ENCODE measurements at regions not wholly inside any gene's neighbourhood (a gene's known extent, or its start where the extent isn't known, plus 50 kb on each side); places are given as distances from the start of the nearest gene placed in this dataset.

DNA sequence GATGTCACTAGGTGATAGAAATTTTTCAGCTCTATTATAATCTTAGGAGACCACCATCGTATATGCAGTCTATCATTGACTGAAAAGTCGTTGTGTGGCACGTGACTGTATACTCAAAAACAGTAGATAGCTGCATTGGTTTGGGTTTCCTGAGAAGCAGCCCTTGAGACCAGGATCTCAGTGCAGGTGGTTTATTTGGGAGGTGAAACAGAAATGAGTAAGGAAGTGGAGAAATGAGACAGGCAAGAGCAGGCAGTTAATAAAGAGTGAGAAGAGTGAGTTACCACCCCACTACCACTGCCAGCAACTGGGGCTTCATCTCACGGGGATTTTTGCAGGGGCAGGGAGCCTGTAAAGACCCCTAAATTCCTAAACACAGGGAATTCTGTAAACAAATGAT is 221.0 kb downstream of the SHQ1 start:
- peak in 1 of 9 donors; percentile 43 for DNase-seq (ENCODE audit: low read depth in 6 of 9, low spot score in 9 of 9)
- Histone ChIP-seq H3K4me3 (ENCODE audit: low read length in 2 of 2) (no peak overlapping the region), H3K9me3 (ENCODE audit: control insufficient read depth in 2 of 2, insufficient read depth in 1 of 2, low read length in 1 of 2) (peaks cover 0 to 4% of the 10 kb centered on the region in 2 donors), H3K27me3 (ENCODE audit: control insufficient read depth in 2 of 2, insufficient read depth in 1 of 2, low read length in 1 of 2) (no peaks in the 10 kb centered on the region), H3K4me1 (ENCODE audit: control insufficient read depth in 2 of 2, insufficient read depth in 2 of 2, low read length in 2 of 2) (peaks cover 6 to 22% of the 10 kb centered on the region in 2 donors), H3K36me3 (ENCODE audit: control insufficient read depth in 2 of 2, insufficient read depth in 2 of 2, low read length in 1 of 2) (no peaks in the 10 kb centered on the region), H3K27ac (ENCODE audit: low read depth in 1 of 2, low read length in 1 of 2) (peak overlapping the region in 1 of 2 donors; percentile 41)
- 14% methylated on average over 4 of the region's 4 CpGs for WGBS

DNA sequence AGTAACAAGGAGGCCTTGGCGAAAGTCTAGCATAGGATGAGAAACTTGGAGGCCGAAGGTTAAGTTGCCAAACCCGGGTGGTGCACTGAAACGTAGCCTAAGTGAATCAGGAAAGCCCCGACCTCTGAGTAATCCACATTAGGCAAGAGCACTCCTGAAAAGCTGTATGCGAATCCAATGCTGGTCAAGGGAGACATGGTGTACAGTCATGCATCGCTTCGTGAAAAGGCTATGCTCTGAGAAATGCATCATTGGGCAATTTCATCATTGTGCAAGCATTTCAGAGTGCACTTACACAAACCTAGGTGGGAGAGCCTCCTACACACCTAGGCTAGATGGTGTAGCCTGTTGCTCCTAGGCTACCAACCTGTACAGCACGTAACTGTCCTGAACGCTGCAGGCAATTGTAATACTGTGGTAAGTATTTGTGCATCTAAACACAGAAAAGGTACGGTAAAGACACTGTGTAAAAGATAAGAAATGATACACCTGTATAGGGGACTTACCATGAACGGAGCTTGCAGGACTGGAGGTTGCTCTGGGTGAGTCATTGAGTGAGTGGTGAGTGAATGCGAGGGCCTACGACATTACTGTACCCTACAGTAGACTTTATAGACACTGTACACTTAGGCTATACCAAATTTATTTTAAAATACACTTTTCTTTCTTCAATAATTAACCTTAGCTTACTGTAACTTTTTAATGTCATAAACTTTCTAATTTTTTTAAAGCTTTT is 222.5 kb downstream of the SHQ1 start:
- no peak overlapping the region for H3K27ac ChIP-seq (ENCODE audit: low read depth in 1 of 2, low read length in 1 of 2)
- peaks cover 6 to 22% of the 10 kb centered on the region in 2 donors for H3K4me1 ChIP-seq (ENCODE audit: control insufficient read depth in 2 of 2, insufficient read depth in 2 of 2, low read length in 2 of 2)
- 96% methylated on average over 14 of the region's 14 CpGs for WGBS

DNA sequence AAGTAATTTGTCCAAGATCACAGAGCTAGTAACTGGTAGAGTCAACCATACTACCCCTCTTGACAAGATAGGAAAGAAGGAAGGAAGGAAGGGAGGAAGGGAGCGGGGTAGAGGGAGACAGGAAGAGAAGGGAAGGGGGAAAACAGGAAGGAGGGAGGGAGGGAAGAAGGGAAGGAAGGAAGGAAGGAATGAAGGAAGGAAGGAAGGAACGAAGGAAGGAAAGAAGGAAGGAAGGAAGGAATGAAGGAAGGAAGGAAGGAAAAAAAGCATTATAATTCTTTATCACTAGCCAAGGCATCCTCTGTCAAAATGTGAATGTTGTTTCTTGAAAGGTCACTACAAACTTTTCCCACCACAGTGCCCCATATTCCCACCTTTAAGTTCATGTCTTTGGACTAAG is 223.6 kb downstream of the SHQ1 start:
- H3K36me3 ChIP-seq (ENCODE audit: control insufficient read depth in 2 of 2, insufficient read depth in 2 of 2, low read length in 1 of 2), result no peaks in the 10 kb centered on the region
- H3K9me3 ChIP-seq (ENCODE audit: control insufficient read depth in 2 of 2, insufficient read depth in 1 of 2, low read length in 1 of 2), result peaks cover 0 to 4% of the 10 kb centered on the region in 2 donors
- H3K4me1 ChIP-seq (ENCODE audit: control insufficient read depth in 2 of 2, insufficient read depth in 2 of 2, low read length in 2 of 2), result peaks cover 6 to 16% of the 10 kb centered on the region in 2 donors
- H3K4me3 ChIP-seq (ENCODE audit: low read length in 2 of 2), result no peak overlapping the region
- 98% methylated on average over 2 of the region's 2 CpGs for WGBS
- no peak overlapping the region for H3K27ac ChIP-seq (ENCODE audit: low read depth in 1 of 2, low read length in 1 of 2)
- H3K27me3 ChIP-seq (ENCODE audit: control insufficient read depth in 2 of 2, insufficient read depth in 1 of 2, low read length in 1 of 2), result no peaks in the 10 kb centered on the region
- no peak for DNase-seq (ENCODE audit: low read depth in 6 of 9, low spot score in 9 of 9)

More for the DNA sequence above, 222.5 kb downstream of the SHQ1 start:
- Histone ChIP-seq H3K9me3 (ENCODE audit: control insufficient read depth in 2 of 2, insufficient read depth in 1 of 2, low read length in 1 of 2) (peaks cover 0 to 4% of the 10 kb centered on the region in 2 donors), H3K36me3 (ENCODE audit: control insufficient read depth in 2 of 2, insufficient read depth in 2 of 2, low read length in 1 of 2) (no peaks in the 10 kb centered on the region), H3K4me3 (ENCODE audit: low read length in 2 of 2) (no peak overlapping the region), H3K27me3 (ENCODE audit: control insufficient read depth in 2 of 2, insufficient read depth in 1 of 2, low read length in 1 of 2) (no peaks in the 10 kb centered on the region)
- DNase-seq (ENCODE audit: low read depth in 6 of 9, low spot score in 9 of 9), result no peak

DNA sequence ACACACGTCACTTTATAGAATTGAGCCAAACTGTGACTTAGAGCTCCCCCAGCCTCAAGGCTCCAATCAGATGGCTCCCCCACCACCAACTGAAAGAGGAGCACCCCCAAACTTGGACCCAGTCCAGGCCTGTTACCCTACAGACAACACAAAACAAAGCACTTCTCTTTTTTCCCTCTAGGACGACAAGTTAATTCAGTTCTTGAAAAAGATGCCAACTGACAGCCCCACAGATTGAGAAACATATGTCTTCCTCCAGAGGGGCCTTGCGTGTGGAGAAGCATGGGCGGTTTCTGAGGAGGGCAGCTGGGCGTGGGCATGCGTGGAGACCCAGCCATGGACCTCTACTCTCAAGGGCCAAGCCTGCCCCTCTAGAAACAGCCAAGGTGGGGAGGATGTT is 229.5 kb downstream of the SHQ1 start:
- H3K4me3 ChIP-seq (ENCODE audit: low read length in 2 of 2), result no peak overlapping the region
- no peak overlapping the region for H3K27ac ChIP-seq (ENCODE audit: low read depth in 1 of 2, low read length in 1 of 2)
- no peaks in the 10 kb centered on the region for H3K27me3 ChIP-seq (ENCODE audit: control insufficient read depth in 2 of 2, insufficient read depth in 1 of 2, low read length in 1 of 2)
- WGBS, result 53% methylated on average over 6 of the region's 6 CpGs
- peaks cover 0 to 16% of the 10 kb centered on the region in 2 donors for H3K4me1 ChIP-seq (ENCODE audit: control insufficient read depth in 2 of 2, insufficient read depth in 2 of 2, low read length in 2 of 2)
- DNase-seq (ENCODE audit: low read depth in 6 of 9, low spot score in 9 of 9), result no peak
- no peaks in the 10 kb centered on the region for H3K36me3 ChIP-seq (ENCODE audit: control insufficient read depth in 2 of 2, insufficient read depth in 2 of 2, low read length in 1 of 2)
- H3K9me3 ChIP-seq (ENCODE audit: control insufficient read depth in 2 of 2, insufficient read depth in 1 of 2, low read length in 1 of 2), result peaks cover 1% of the 10 kb centered on the region in 2 donors

DNA sequence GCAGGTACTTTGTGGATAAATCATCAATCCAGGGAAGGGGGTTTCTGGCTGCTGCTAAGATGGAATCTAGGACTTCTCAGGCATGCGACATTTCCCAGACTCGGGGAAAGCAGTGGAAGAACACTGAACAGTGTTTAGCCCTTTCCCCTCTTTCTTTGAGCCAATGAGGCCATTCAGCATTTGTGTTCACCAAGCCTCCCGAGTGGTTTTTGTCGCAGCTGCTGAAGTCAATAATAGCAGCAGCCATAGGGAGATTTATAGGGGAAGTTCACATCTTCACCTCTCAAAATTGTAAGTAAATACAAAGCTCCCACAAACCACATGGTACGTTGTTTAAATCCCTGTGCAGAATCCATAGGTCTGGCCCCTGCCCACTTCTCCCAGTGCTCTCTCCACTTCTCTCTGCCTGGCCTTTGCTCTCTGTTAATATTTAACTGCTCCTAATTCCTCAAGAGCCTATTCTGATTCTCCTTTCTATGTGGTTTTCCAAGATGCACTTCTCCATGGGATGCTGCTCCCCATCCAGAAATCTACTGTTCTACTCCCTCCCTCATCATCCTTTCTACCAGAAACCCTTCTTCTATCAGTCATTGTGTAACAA is 230.7 kb downstream of the SHQ1 start:
- Histone ChIP-seq H3K27ac (ENCODE audit: low read depth in 1 of 2, low read length in 1 of 2) (no peak overlapping the region), H3K9me3 (ENCODE audit: control insufficient read depth in 2 of 2, insufficient read depth in 1 of 2, low read length in 1 of 2) (peaks cover 0 to 1% of the 10 kb centered on the region in 2 donors), H3K4me1 (ENCODE audit: control insufficient read depth in 2 of 2, insufficient read depth in 2 of 2, low read length in 2 of 2) (peaks cover 0 to 16% of the 10 kb centered on the region in 2 donors), H3K36me3 (ENCODE audit: control insufficient read depth in 2 of 2, insufficient read depth in 2 of 2, low read length in 1 of 2) (no peaks in the 10 kb centered on the region), H3K27me3 (ENCODE audit: control insufficient read depth in 2 of 2, insufficient read depth in 1 of 2, low read length in 1 of 2) (no peaks in the 10 kb centered on the region), H3K4me3 (ENCODE audit: low read length in 2 of 2) (no peak overlapping the region)
- WGBS, result 67% methylated on average over 5 of the region's 5 CpGs
- DNase-seq (ENCODE audit: low read depth in 6 of 9, low spot score in 9 of 9), result no peak

DNA sequence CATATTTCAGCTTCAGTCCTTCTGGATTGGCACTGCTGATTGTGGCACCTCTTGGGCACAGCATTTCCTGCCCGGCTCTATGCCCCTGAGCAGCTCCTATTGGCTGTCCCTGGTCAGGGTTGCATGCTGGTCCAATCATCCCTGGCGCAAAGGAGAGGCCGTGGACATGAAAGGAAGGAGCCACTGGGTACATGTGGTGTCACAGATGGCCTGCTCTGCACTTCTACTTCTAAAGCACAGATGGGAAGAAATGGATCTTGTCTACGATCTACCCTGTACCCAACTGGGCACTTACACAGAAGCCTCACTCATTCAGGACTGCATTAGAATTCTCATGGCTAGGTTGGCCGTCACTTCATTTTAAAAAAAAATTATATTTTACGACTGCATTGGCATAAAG is 232.5 kb downstream of the SHQ1 start:
- no peak overlapping the region for H3K27ac ChIP-seq (ENCODE audit: low read depth in 1 of 2, low read length in 1 of 2)
- H3K27me3 ChIP-seq (ENCODE audit: control insufficient read depth in 2 of 2, insufficient read depth in 1 of 2, low read length in 1 of 2), result no peaks in the 10 kb centered on the region
- peaks cover 0 to 1% of the 10 kb centered on the region in 2 donors for H3K9me3 ChIP-seq (ENCODE audit: control insufficient read depth in 2 of 2, insufficient read depth in 1 of 2, low read length in 1 of 2)
- peaks cover 0 to 16% of the 10 kb centered on the region in 2 donors for H3K4me1 ChIP-seq (ENCODE audit: control insufficient read depth in 2 of 2, insufficient read depth in 2 of 2, low read length in 2 of 2)
- no peak for DNase-seq (ENCODE audit: low read depth in 6 of 9, low spot score in 9 of 9)
- H3K4me3 ChIP-seq (ENCODE audit: low read length in 2 of 2), result no peak overlapping the region
- no peaks in the 10 kb centered on the region for H3K36me3 ChIP-seq (ENCODE audit: control insufficient read depth in 2 of 2, insufficient read depth in 2 of 2, low read length in 1 of 2)
- WGBS, result 96% methylated on average over 6 of the region's 6 CpGs

DNA sequence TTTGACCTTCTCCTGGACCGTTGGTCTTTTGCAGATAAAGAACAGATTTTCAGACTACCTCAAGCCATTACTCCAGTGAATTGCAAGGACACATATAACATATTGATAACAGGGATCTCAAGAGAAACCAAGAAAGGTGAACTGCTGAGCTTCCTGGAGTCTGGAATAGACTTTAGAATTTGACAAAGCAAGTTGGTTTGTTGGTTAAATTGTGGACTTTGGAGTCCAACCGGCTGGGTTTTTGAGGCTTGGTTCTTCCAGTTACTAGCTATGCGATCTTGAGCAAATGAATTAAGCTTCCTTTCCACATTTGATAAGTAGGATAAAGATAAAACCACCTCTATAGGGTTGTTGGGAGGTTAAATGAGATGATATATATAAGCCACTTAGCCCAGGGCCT is 233.1 kb downstream of the SHQ1 start:
- 75% methylated on average over 3 of the region's 3 CpGs for WGBS
- Histone ChIP-seq H3K9me3 (ENCODE audit: control insufficient read depth in 2 of 2, insufficient read depth in 1 of 2, low read length in 1 of 2) (peaks cover 0 to 1% of the 10 kb centered on the region in 2 donors), H3K36me3 (ENCODE audit: control insufficient read depth in 2 of 2, insufficient read depth in 2 of 2, low read length in 1 of 2) (no peaks in the 10 kb centered on the region), H3K4me1 (ENCODE audit: control insufficient read depth in 2 of 2, insufficient read depth in 2 of 2, low read length in 2 of 2) (peaks cover 0 to 16% of the 10 kb centered on the region in 2 donors), H3K27me3 (ENCODE audit: control insufficient read depth in 2 of 2, insufficient read depth in 1 of 2, low read length in 1 of 2) (no peaks in the 10 kb centered on the region), H3K4me3 (ENCODE audit: low read length in 2 of 2) (no peak overlapping the region), H3K27ac (ENCODE audit: low read depth in 1 of 2, low read length in 1 of 2) (no peak overlapping the region)
- no peak for DNase-seq (ENCODE audit: low read depth in 6 of 9, low spot score in 9 of 9)

DNA sequence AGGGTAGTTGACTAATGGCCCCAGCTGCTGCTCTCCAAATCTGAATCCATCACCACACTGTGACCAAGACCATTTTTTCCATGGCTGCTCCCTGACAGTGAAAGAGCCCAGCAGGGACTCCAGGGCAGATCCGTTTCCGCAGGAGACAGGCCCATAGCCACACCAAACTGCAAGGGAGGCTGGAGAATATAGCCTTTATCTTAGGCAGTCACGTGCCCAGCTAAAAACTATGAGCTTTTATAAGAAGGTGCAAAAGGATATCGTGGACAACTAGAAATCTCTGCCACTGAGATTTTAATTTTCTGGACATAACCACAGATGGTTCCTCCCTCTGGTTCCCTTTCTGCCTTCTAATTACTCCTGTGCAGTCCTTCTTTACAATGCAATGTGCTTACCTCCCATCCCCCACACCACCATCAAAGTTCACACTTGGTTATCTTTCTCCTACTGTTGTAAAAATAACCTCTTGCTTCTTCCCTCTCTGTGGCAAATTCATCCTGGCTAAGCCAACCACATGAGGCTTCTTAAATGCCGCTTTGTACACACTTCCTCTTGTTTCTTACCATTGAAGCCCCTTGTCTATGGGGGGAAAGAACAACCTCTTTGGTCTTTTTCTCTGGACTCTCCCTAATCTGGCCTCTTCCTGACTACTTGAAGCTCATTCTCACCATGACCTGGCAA is 233.7 kb downstream of the SHQ1 start:
- Histone ChIP-seq H3K4me1 (ENCODE audit: control insufficient read depth in 2 of 2, insufficient read depth in 2 of 2, low read length in 2 of 2) (peaks cover 0 to 16% of the 10 kb centered on the region in 2 donors), H3K36me3 (ENCODE audit: control insufficient read depth in 2 of 2, insufficient read depth in 2 of 2, low read length in 1 of 2) (no peaks in the 10 kb centered on the region), H3K4me3 (ENCODE audit: low read length in 2 of 2) (no peak overlapping the region), H3K27me3 (ENCODE audit: control insufficient read depth in 2 of 2, insufficient read depth in 1 of 2, low read length in 1 of 2) (no peaks in the 10 kb centered on the region), H3K27ac (ENCODE audit: low read depth in 1 of 2, low read length in 1 of 2) (no peak overlapping the region), H3K9me3 (ENCODE audit: control insufficient read depth in 2 of 2, insufficient read depth in 1 of 2, low read length in 1 of 2) (peaks cover 0 to 1% of the 10 kb centered on the region in 2 donors)
- peak in 6 of 9 donors; percentile 21 to 61 (median 32) for DNase-seq (ENCODE audit: low read depth in 6 of 9, low spot score in 9 of 9)
- WGBS, result 53% methylated on average over 5 of the region's 5 CpGs

DNA sequence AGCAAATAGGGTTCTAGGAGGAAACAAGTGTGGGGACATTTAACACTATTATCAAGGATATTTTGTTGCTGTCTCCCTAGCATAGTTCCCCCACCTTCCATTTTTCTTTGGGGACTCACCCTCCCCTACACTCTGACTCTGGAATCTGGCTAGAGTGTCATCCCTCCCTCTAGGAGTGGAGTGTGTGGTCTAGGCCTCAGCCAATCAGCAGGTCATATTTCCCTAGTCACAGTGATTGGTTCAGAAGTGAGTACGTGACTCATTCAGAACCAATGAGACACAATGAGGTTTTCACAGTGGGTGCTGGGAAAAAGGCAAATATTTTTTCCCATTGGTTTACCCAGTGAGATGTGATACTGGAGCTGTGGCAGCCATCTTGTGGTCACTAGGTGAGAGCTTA is 234.4 kb downstream of the SHQ1 start:
- WGBS, result 96% methylated on average over 1 of the region's 1 CpG
- DNase-seq (ENCODE audit: low read depth in 6 of 9, low spot score in 9 of 9), result no peak
- H3K9me3 ChIP-seq (ENCODE audit: control insufficient read depth in 2 of 2, insufficient read depth in 1 of 2, low read length in 1 of 2), result peaks cover 0 to 1% of the 10 kb centered on the region in 2 donors
- H3K4me1 ChIP-seq (ENCODE audit: control insufficient read depth in 2 of 2, insufficient read depth in 2 of 2, low read length in 2 of 2), result peaks cover 0 to 16% of the 10 kb centered on the region in 2 donors
- no peak overlapping the region for H3K4me3 ChIP-seq (ENCODE audit: low read length in 2 of 2)
- H3K27me3 ChIP-seq (ENCODE audit: control insufficient read depth in 2 of 2, insufficient read depth in 1 of 2, low read length in 1 of 2), result no peaks in the 10 kb centered on the region
- no peak overlapping the region for H3K27ac ChIP-seq (ENCODE audit: low read depth in 1 of 2, low read length in 1 of 2)
- H3K36me3 ChIP-seq (ENCODE audit: control insufficient read depth in 2 of 2, insufficient read depth in 2 of 2, low read length in 1 of 2), result no peaks in the 10 kb centered on the region

All from thymus (tissue), 11 donors.